ENCODE measurements at regions not wholly inside any gene's neighbourhood (a gene's known extent, or its start where the extent isn't known, plus 50 kb on each side); places are given as distances from the start of the nearest gene placed in this dataset.
"Not testable (repeated sequence)": the region's sequence is repeated elsewhere in the genome, so short reads cannot be mapped to it uniquely, and the experiment has no call there.

GRCh38 chrX:151084454-151084853, 91.9 kb upstream of the GPR50 start:
- Histone ChIP-seq H3K9me3 (no peaks in the 10 kb centered on the region), H3K4me3 (no peak overlapping the region), H3K27ac (no peak overlapping the region), H3K27me3 (peaks cover 0 to 6% of the 10 kb centered on the region in 2 donors), H3K4me1 (peaks cover 0 to 4% of the 10 kb centered on the region in 2 donors), H3K36me3 (no peaks in the 10 kb centered on the region)
- intact Hi-C loops (cut with DNase I) = no loop called here
- TF ChIP-seq CTCF (IDR thresholded peaks at IDR 0.05) = no peak
- ATAC-seq = no peak
- no peak for DNase-seq

GRCh38 chrX:151085207-151085606, 91.2 kb upstream of the GPR50 start:
- intact Hi-C loops (cut with DNase I) = no loop called here
- peaks cover 0 to 6% of the 10 kb centered on the region in 2 donors for H3K27me3 ChIP-seq
- no peak for TF ChIP-seq CTCF (IDR thresholded peaks at IDR 0.05)
- H3K9me3 ChIP-seq = no peaks in the 10 kb centered on the region
- H3K4me1 ChIP-seq = peaks cover 0 to 4% of the 10 kb centered on the region in 2 donors
- ATAC-seq = peak; percentile 10
- H3K36me3 ChIP-seq = no peaks in the 10 kb centered on the region
- no peak overlapping the region for H3K27ac ChIP-seq
- no peak for DNase-seq
- no peak overlapping the region for H3K4me3 ChIP-seq

GRCh38 chrX:151088221-151088620, 88.2 kb upstream of the GPR50 start:
- H3K4me3 ChIP-seq = no peak overlapping the region
- no peak for ATAC-seq
- H3K4me1 ChIP-seq = no peaks in the 10 kb centered on the region
- H3K27ac ChIP-seq = no peak overlapping the region
- TF ChIP-seq CTCF (IDR thresholded peaks at IDR 0.05) = no peak
- H3K36me3 ChIP-seq = no peaks in the 10 kb centered on the region
- intact Hi-C loops (cut with DNase I) = no loop called here
- no peak for DNase-seq
- H3K9me3 ChIP-seq = no peaks in the 10 kb centered on the region
- no peaks in the 10 kb centered on the region for H3K27me3 ChIP-seq

- H3K9me3 ChIP-seq = no peaks in the 10 kb centered on the region
- no peak overlapping the region for H3K27ac ChIP-seq
- H3K4me1 ChIP-seq = no peaks in the 10 kb centered on the region
- H3K4me3 ChIP-seq = no peak overlapping the region
- ATAC-seq = no peak
- TF ChIP-seq CTCF (IDR thresholded peaks at IDR 0.05) = no peak
- H3K27me3 ChIP-seq = no peaks in the 10 kb centered on the region
- DNase-seq = no peak
- H3K36me3 ChIP-seq = no peaks in the 10 kb centered on the region
- intact Hi-C loops (cut with DNase I) = no loop called here
Measured at GRCh38 chrX:151099001-151099400, 77.4 kb upstream of the GPR50 start.

- H3K36me3 ChIP-seq = no peaks in the 10 kb centered on the region
- no peaks in the 10 kb centered on the region for H3K4me1 ChIP-seq
- no peak overlapping the region for H3K4me3 ChIP-seq
- TF ChIP-seq CTCF (IDR thresholded peaks at IDR 0.05) = no peak
- intact Hi-C loops (cut with DNase I) = no loop called here
- no peak for ATAC-seq
- DNase-seq = no peak
- H3K9me3 ChIP-seq = no peaks in the 10 kb centered on the region
- H3K27ac ChIP-seq = no peak overlapping the region
- no peaks in the 10 kb centered on the region for H3K27me3 ChIP-seq
Measured at GRCh38 chrX:151100799-151101198, 75.6 kb upstream of the GPR50 start.

- ATAC-seq; H3K27me3 ChIP-seq; H3K4me3 ChIP-seq; H3K27ac ChIP-seq; H3K36me3 ChIP-seq; DNase-seq; H3K9me3 ChIP-seq; H3K4me1 ChIP-seq; intact Hi-C loops (cut with DNase I): not testable (repeated sequence)
Measured at GRCh38 chrX:151113200-151113599, 63.2 kb upstream of the GPR50 start.
